Breast epithelium (tissue), 3 donors: ENCODE measurements at regions not wholly inside any gene's neighbourhood (a gene's known extent, or its start where the extent isn't known, plus 50 kb on each side); places are given as distances from the start of the nearest gene placed in this dataset.

Experiments used
- CTCF ChIP-seq, 3 donors: fragments of 450-650 bp; IDR thresholded peaks; one replicate each; pipeline ENCODE4 v1.5.1; 2016 to 2017; ENCODE audit warnings: antibody characterized with exemption in 3 of 3, mild to moderate bottlenecking in 3 of 3, moderate library complexity in 3 of 3
- POLR2A ChIP-seq: fragments of 450-650 bp; IDR thresholded peaks from one replicate; pipeline ENCODE4 v1.6.1; 2016; ENCODE audit warnings: antibody characterized with exemption, mild to moderate bottlenecking, moderate library complexity
- POLR2AphosphoS5 ChIP-seq, 3 donors: sonication (generic); formaldehyde crosslinking; IDR thresholded peaks; one replicate each; pipeline ENCODE4 v1.6.1; 2017; ENCODE audit warnings: antibody characterized with exemption in 3 of 3

- TF ChIP-seq CTCF (IDR thresholded peaks at IDR 0.05) (no peak), POLR2A (no peak), POLR2AphosphoS5 (IDR thresholded peaks at IDR 0.05) (no peak)
These were observed 1476.9 kb downstream of the PCDH18 start for GRCh38 chr4:136055360-136055759.
